Body of pancreas (tissue), 4 donors: ENCODE measurements at regions not wholly inside any gene's neighbourhood (a gene's known extent, or its start where the extent isn't known, plus 50 kb on each side); places are given as distances from the start of the nearest gene placed in this dataset.

Experiments
- POLR2A ChIP-seq, 3 donors: fragments of 450-650 bp; IDR thresholded peaks; one replicate each; pipeline ENCODE4 v1.6.1; 2016; ENCODE audit warnings: antibody characterized with exemption in 3 of 3, mild to moderate bottlenecking in 2 of 3
- TF ChIP-seq, protein P1 (sequence below), 7 experiments: fragments of 450-650 bp in 4 of 7; fragments of 200-600 bp in 3 of 7; sonication (generic) in 3 of 7; IDR thresholded peaks; one replicate each; pipeline ENCODE4 v1.5.1; 2016 to 2019; ENCODE audit warnings: antibody characterized with exemption in 7 of 7

GRCh38 chr22:25402501-25403283 is 161.8 kb upstream of the GRK3 start:
- TF ChIP-seq, protein P1, sequence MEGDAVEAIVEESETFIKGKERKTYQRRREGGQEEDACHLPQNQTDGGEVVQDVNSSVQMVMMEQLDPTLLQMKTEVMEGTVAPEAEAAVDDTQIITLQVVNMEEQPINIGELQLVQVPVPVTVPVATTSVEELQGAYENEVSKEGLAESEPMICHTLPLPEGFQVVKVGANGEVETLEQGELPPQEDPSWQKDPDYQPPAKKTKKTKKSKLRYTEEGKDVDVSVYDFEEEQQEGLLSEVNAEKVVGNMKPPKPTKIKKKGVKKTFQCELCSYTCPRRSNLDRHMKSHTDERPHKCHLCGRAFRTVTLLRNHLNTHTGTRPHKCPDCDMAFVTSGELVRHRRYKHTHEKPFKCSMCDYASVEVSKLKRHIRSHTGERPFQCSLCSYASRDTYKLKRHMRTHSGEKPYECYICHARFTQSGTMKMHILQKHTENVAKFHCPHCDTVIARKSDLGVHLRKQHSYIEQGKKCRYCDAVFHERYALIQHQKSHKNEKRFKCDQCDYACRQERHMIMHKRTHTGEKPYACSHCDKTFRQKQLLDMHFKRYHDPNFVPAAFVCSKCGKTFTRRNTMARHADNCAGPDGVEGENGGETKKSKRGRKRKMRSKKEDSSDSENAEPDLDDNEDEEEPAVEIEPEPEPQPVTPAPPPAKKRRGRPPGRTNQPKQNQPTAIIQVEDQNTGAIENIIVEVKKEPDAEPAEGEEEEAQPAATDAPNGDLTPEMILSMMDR (IDR thresholded peaks at IDR 0.05), result no peak
- TF ChIP-seq POLR2A (IDR thresholded peaks at IDR 0.05), result peak in 1 of 3 donors; percentile 31
